Calu3 (cell line): ENCODE measurements at regions not wholly inside any gene's neighbourhood (a gene's known extent, or its start where the extent isn't known, plus 50 kb on each side); places are given as distances from the start of the nearest gene placed in this dataset.

Experiments used
- BruUV-seq: library from RNA; stranded (reverse); fragments of 400-500 nt; replicated peaks from 2 replicates; lab custom pipeline; 2021; lab: Mats Ljungman, UMichigan
- CTCF ChIA-PET: fragments of 300-600 bp; sonication (Branson Sonifier 250); formaldehyde crosslinking; loops from one replicate; lab custom pipeline; 2022; ENCODE audit warnings: antibody characterized with exemption; lab: Charles Lee
- DNase-seq: peaks from one replicate; pipeline ENCODE4 v3.0.0; 2022
- H3K27ac Mint-ChIP-seq: one replicate; pipeline ENCODE4 v1.8.0; 2022; ENCODE audit warnings: mixed read lengths; ENCODE audit not compliant: unreplicated experiment
- H3K27me3 Mint-ChIP-seq: one replicate; pipeline ENCODE4 v1.8.0; 2022; ENCODE audit warnings: mixed read lengths; ENCODE audit not compliant: unreplicated experiment
- H3K36me3 Mint-ChIP-seq: one replicate; pipeline ENCODE4 v1.8.0; 2022; ENCODE audit warnings: mild to moderate bottlenecking, moderate library complexity, mixed read lengths; ENCODE audit not compliant: insufficient read depth, unreplicated experiment
- H3K4me1 Mint-ChIP-seq: one replicate; pipeline ENCODE4 v1.8.0; 2022; ENCODE audit warnings: mild to moderate bottlenecking, low read depth, mixed read lengths; ENCODE audit not compliant: unreplicated experiment
- H3K4me3 Mint-ChIP-seq: one replicate; pipeline ENCODE4 v1.8.0; 2022; ENCODE audit warnings: mild to moderate bottlenecking, low read depth, moderate library complexity, mixed read lengths; ENCODE audit not compliant: unreplicated experiment
- H3K9me3 Mint-ChIP-seq: one replicate; pipeline ENCODE4 v1.8.0; 2022; ENCODE audit warnings: low read depth, mixed read lengths; ENCODE audit not compliant: unreplicated experiment
- intact Hi-C: fragments of 100-400 bp; cut with micrococcal nuclease; formaldehyde crosslinking; loops from one replicate; pipeline ENCODE4 v1.10.0; 2022; ENCODE audit not compliant: unreplicated experiment
- TF ChIP-seq, protein P1 (sequence below): fragments of 200-600 bp; IDR thresholded peaks from one replicate; pipeline ENCODE4 v1.8.0; 2022; ENCODE audit warnings: antibody characterized with exemption; ENCODE audit not compliant: unreplicated experiment

DNA sequence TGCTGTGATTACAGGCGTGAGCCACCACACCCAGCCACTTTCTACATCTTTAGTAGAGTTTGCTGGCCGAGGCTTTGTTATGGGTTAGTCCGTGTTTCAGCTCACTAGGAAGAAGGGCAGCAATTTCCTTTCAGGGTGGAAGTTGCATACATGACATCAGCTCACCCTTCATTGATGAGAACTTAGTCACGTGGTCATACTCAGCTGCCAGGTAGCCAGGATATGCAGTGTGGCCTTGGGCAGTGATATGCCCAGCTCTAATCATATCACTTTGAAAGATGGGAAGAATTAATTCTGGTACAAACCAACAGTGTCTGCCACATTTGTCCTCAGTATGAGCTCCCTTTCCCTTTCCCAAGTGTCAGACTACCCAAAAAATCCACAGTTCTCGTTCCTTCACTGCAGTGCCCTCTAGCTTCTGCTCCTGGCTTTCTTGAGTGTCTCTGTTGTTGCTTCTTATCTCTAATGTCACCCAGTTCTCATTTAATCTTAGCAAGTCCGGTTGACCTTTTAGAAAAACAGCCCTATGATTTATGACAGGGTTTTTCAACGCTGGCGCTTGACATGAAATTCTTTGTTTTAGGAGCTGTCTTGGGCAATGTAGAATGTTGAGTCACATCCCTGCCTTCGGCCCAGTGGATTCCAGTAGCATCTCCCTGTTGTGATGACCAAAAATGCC lies 108.7 kb upstream of the ITGB1 start:
- no peak for DNase-seq
- intact Hi-C loops: no loop called here
- Mint-ChIP-seq H3K27me3 (no peaks in the 10 kb centered on the region), H3K9me3 (peaks cover 6% of the 10 kb centered on the region), H3K36me3 (no peaks in the 10 kb centered on the region), H3K4me3 (no peak overlapping the region), H3K4me1 (peaks cover 12% of the 10 kb centered on the region), H3K27ac (no peak overlapping the region)
- CTCF ChIA-PET: no interaction called here
- BruUV-seq: no TSS peak
- TF ChIP-seq, protein P1, sequence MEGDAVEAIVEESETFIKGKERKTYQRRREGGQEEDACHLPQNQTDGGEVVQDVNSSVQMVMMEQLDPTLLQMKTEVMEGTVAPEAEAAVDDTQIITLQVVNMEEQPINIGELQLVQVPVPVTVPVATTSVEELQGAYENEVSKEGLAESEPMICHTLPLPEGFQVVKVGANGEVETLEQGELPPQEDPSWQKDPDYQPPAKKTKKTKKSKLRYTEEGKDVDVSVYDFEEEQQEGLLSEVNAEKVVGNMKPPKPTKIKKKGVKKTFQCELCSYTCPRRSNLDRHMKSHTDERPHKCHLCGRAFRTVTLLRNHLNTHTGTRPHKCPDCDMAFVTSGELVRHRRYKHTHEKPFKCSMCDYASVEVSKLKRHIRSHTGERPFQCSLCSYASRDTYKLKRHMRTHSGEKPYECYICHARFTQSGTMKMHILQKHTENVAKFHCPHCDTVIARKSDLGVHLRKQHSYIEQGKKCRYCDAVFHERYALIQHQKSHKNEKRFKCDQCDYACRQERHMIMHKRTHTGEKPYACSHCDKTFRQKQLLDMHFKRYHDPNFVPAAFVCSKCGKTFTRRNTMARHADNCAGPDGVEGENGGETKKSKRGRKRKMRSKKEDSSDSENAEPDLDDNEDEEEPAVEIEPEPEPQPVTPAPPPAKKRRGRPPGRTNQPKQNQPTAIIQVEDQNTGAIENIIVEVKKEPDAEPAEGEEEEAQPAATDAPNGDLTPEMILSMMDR: no peak

DNA sequence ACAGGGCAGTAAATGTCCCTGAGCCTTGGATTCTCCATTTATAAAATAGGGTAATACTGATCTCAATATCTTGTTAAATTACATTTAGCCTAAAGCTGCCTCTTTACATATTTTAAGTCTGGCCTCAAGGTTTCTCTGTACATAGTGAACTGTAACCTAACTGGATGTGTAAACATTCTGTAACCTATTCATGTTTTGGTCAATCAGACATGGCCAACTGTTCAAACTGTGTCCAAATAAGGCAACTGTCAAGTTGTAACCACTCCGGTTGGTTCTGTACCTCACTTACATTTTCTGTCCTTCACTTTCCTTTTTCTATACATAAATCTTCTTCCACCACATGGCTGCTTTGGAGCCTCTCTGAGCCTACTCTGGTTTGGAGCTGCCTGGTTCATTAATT lies 107.1 kb upstream of the ITGB1 start:
- Mint-ChIP-seq H3K4me3 (no peak overlapping the region), H3K27ac (no peak overlapping the region), H3K4me1 (peaks cover 9% of the 10 kb centered on the region), H3K27me3 (no peaks in the 10 kb centered on the region), H3K9me3 (peaks cover 6% of the 10 kb centered on the region), H3K36me3 (no peaks in the 10 kb centered on the region)
- BruUV-seq: no TSS peak
- TF ChIP-seq, protein P1: no peak
- intact Hi-C loops: no loop called here
- CTCF ChIA-PET: no interaction called here
- no peak for DNase-seq

DNA sequence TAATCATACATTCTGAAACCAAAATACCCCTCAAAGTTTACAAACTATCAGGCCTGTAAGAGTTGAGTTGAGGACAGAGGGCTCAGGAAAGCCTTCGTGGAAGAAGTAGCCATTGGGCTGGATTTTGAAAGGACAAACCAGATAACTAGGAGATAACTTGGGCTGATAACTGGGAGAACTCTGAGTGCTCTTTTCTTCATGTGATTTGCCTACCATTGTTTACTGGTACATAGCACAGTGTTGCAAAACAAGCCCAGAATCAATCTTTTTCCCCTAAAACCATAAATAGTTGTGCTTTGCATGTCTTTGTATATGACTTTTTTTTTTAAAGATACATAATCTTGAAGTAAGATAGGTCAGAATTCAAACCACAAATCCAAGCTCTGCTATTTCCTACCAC lies 106.7 kb upstream of the ITGB1 start:
- Mint-ChIP-seq H3K27ac (no peak overlapping the region), H3K4me3 (no peak overlapping the region), H3K36me3 (no peaks in the 10 kb centered on the region), H3K4me1 (peaks cover 9% of the 10 kb centered on the region), H3K27me3 (no peaks in the 10 kb centered on the region), H3K9me3 (peaks cover 6% of the 10 kb centered on the region)
- CTCF ChIA-PET: no interaction called here
- no TSS peak for BruUV-seq
- intact Hi-C loops: no loop called here
- DNase-seq: no peak
- TF ChIP-seq, protein P1: no peak

DNA sequence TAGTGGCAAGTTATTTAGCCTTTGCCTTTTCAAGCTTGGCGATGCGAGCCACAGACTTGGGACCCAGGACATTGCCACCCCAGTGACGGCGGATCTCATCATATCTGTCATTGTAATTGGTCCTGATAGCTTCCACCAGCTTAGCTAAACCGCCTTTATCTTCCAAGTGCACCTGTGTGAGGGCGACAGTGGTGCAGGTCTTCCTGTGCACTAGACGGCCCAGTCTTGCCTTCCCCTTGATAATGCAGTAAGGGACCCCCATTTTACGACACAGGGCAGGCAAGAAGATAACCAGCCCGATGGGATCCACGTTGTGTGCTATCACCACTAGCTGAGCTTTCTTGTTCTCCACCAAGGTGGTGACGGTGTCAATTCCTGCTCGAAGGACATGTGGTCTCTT lies 99.6 kb upstream of the ITGB1 start:
- Mint-ChIP-seq H3K4me3 (no peak overlapping the region), H3K9me3 (no peaks in the 10 kb centered on the region), H3K36me3 (no peaks in the 10 kb centered on the region), H3K4me1 (peaks cover 23% of the 10 kb centered on the region), H3K27me3 (no peaks in the 10 kb centered on the region), H3K27ac (no peak overlapping the region)
- CTCF ChIA-PET: no interaction called here
- intact Hi-C loops: no loop called here
- TF ChIP-seq, protein P1: no peak
- no peak for DNase-seq
- no TSS peak for BruUV-seq
